HUES48 (cell line): ENCODE measurements at regions not wholly inside any gene's neighbourhood (a gene's known extent, or its start where the extent isn't known, plus 50 kb on each side); places are given as distances from the start of the nearest gene placed in this dataset.

Experiments
- H3K27ac ChIP-seq: one replicate; pipeline ENCODE4 v1.7.0; 2013; ENCODE audit warnings: low read depth, low read length, inconsistent platforms
- H3K27me3 ChIP-seq: 2 replicates; pipeline ENCODE4 v1.6.1; 2013; ENCODE audit warnings: mild to moderate bottlenecking, low read length; ENCODE audit not compliant: control insufficient read depth, insufficient read depth
- H3K36me3 ChIP-seq: 2 replicates; pipeline ENCODE4 v1.6.1; 2013; ENCODE audit warnings: low read length; ENCODE audit not compliant: control insufficient read depth, insufficient read depth
- H3K4me1 ChIP-seq: 2 replicates; pipeline ENCODE4 v1.6.1; 2013; ENCODE audit warnings: mild to moderate bottlenecking, low read length; ENCODE audit not compliant: control insufficient read depth, insufficient read depth
- H3K4me3 ChIP-seq: 2 replicates; pipeline ENCODE4 v1.5.1; 2013; ENCODE audit warnings: mild to moderate bottlenecking, low read depth, low read length
- H3K9ac ChIP-seq: 2 replicates; pipeline ENCODE4 v1.6.1; 2013; ENCODE audit warnings: mild to moderate bottlenecking, low read depth, low read length, moderate library complexity
- H3K9me3 ChIP-seq: 2 replicates; pipeline ENCODE4 v1.6.1; 2013; ENCODE audit warnings: low read length; ENCODE audit not compliant: control insufficient read depth, insufficient read depth

DNA sequence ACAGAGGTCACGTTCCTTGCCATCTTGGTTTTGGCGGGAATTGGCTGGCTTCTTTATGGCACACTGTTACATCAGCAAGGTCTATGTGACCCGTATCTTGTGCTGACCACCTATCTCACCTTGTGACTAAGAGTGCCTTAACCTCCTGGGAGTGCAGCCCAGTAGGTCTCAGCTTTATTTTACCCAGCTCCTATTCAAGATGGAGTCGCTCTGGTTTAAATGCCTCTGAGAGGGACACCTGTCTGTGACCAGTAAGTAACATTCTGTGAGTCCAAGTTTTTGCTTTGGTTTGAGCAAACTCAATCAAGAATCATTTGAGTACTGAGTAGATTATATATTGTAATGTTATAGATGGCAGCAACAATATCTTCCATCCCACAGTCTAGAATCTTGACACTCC is 85.0 kb downstream of the BMP2 start:
- no peak overlapping the region for H3K9ac ChIP-seq
- no peaks in the 10 kb centered on the region for H3K27me3 ChIP-seq
- peaks cover 8% of the 10 kb centered on the region for H3K4me1 ChIP-seq
- no peak overlapping the region for H3K4me3 ChIP-seq
- no peaks in the 10 kb centered on the region for H3K36me3 ChIP-seq
- H3K9me3 ChIP-seq: no peaks in the 10 kb centered on the region
- no peak overlapping the region for H3K27ac ChIP-seq

GRCh38 chr20:6855104-6855503 is 87.6 kb downstream of the BMP2 start:
- Histone ChIP-seq H3K4me3 (no peak overlapping the region), H3K9me3 (no peaks in the 10 kb centered on the region), H3K9ac (no peak overlapping the region), H3K4me1 (no peaks in the 10 kb centered on the region), H3K27me3 (no peaks in the 10 kb centered on the region), H3K27ac (no peak overlapping the region), H3K36me3 (no peaks in the 10 kb centered on the region)

GRCh38 chr20:6855796-6856195 is 88.3 kb downstream of the BMP2 start:
- Histone ChIP-seq H3K9me3 (no peaks in the 10 kb centered on the region), H3K4me1 (no peaks in the 10 kb centered on the region)

DNA sequence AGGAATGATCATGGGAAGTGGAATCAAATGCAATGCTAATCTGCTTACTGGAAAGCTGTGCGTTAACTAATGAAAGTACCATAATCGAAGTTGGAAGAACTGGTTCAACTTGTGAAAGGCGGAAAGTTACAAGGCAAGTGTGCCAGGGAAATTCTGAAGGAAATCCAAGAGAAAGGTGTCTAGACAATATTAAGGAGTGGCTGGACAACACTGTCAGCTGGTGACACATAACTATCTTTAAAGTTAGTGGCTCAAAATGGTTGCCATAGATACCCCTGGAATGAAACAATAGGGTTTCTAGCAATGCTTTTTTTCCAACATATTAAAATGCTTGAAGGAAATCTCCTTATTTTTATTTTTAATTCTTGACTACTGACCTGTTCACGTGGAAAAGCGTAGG is 90.4 kb downstream of the BMP2 start:
- Histone ChIP-seq H3K27me3 (no peaks in the 10 kb centered on the region), H3K27ac (no peak overlapping the region), H3K9ac (no peak overlapping the region), H3K4me3 (no peak overlapping the region), H3K36me3 (no peaks in the 10 kb centered on the region), H3K4me1 (no peaks in the 10 kb centered on the region), H3K9me3 (no peaks in the 10 kb centered on the region)

More at GRCh38 chr20:6855796-6856195, 88.3 kb downstream of the BMP2 start:
- Histone ChIP-seq H3K4me3 (no peak overlapping the region), H3K9ac (no peak overlapping the region), H3K36me3 (no peaks in the 10 kb centered on the region), H3K27me3 (no peaks in the 10 kb centered on the region), H3K27ac (no peak overlapping the region)

DNA sequence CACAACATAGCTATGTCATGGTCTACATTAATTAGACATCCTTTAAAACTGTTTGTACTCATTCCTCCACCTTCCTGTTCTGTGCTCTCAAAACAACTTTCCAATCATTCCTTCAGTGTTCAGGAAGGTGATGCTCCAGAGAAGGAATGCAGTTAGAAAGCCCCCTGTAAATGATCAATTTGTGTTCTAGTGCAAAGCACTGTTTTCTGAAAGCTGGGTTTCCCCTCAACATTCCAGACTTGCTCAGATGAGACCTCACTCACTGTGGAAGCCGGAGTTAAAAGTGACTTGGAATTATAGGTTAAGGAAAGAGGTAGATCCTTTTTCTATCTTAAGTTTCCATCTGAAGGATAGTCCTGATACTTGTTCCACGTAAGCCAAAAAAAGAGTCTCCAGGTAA is 95.9 kb downstream of the BMP2 start:
- H3K9me3 ChIP-seq: no peaks in the 10 kb centered on the region
- H3K27ac ChIP-seq: no peak overlapping the region
- no peaks in the 10 kb centered on the region for H3K36me3 ChIP-seq
- H3K9ac ChIP-seq: no peak overlapping the region
- no peaks in the 10 kb centered on the region for H3K4me1 ChIP-seq
- H3K27me3 ChIP-seq: no peaks in the 10 kb centered on the region
- H3K4me3 ChIP-seq: no peak overlapping the region

DNA sequence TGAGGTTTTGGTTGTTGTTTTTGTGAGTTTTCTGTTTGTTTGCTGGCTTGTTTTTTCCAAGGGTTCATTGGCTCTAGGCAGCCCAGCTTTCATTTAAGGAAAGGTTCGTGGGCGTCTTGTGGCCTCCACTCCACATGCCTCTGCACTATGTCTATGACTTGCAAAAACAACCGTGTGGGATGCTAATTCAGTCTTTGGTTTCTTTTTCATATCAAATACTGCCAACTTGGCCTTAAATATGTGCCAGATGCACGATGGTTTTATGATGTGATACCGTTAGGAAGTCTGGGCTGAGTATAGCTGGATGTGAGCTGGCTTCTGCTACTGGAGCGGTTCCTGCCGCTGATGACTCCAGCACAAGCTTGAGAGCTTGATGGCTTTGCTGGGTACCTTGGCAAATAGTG is 96.3 kb downstream of the BMP2 start:
- no peaks in the 10 kb centered on the region for H3K36me3 ChIP-seq
- no peak overlapping the region for H3K4me3 ChIP-seq
- no peaks in the 10 kb centered on the region for H3K27me3 ChIP-seq
- H3K9ac ChIP-seq: no peak overlapping the region
- no peaks in the 10 kb centered on the region for H3K4me1 ChIP-seq
- no peak overlapping the region for H3K27ac ChIP-seq
- no peaks in the 10 kb centered on the region for H3K9me3 ChIP-seq

GRCh38 chr20:6864740-6865139 is 97.3 kb downstream of the BMP2 start:
- Histone ChIP-seq H3K9me3 (no peaks in the 10 kb centered on the region), H3K4me1 (no peaks in the 10 kb centered on the region), H3K27me3 (no peaks in the 10 kb centered on the region)

DNA sequence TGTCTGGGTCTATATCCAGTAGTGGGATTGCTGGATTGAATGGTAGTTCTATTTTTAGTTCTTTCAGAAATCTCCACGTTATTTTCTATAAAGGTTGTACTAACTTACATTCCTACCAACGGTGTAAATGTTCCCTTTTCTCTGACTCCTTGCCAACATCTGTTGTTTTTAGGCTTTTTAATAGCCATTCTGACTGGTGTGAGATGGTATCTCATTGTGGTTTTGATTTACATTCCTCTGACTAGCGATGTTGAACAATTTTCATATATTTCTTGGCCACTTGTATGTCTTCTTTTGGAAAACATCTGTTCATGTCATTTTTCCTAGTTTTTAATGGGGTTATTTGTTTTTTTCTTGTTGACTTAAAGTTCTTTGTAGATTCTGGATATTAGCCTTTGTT is 99.3 kb downstream of the BMP2 start:
- H3K9me3 ChIP-seq: no peaks in the 10 kb centered on the region
- H3K9ac ChIP-seq: no peak overlapping the region
- no peak overlapping the region for H3K27ac ChIP-seq
- H3K4me1 ChIP-seq: no peaks in the 10 kb centered on the region
- no peak overlapping the region for H3K4me3 ChIP-seq
- no peaks in the 10 kb centered on the region for H3K36me3 ChIP-seq
- no peaks in the 10 kb centered on the region for H3K27me3 ChIP-seq

More at GRCh38 chr20:6864740-6865139, 97.3 kb downstream of the BMP2 start:
- Histone ChIP-seq H3K9ac (no peak overlapping the region), H3K4me3 (no peak overlapping the region), H3K27ac (no peak overlapping the region), H3K36me3 (no peaks in the 10 kb centered on the region)

GRCh38 chr20:6868861-6869260 is 101.4 kb downstream of the BMP2 start:
- no peaks in the 10 kb centered on the region for H3K9me3 ChIP-seq
- H3K4me1 ChIP-seq: no peaks in the 10 kb centered on the region
- no peaks in the 10 kb centered on the region for H3K27me3 ChIP-seq
- no peaks in the 10 kb centered on the region for H3K36me3 ChIP-seq
- H3K27ac ChIP-seq: no peak overlapping the region
- H3K9ac ChIP-seq: no peak overlapping the region
- H3K4me3 ChIP-seq: no peak overlapping the region

GRCh38 chr20:6870559-6870958 is 103.1 kb downstream of the BMP2 start:
- Histone ChIP-seq H3K27ac (no peak overlapping the region), H3K36me3 (no peaks in the 10 kb centered on the region)

GRCh38 chr20:6877633-6878032 is 110.1 kb downstream of the BMP2 start:
- H3K36me3 ChIP-seq: no peaks in the 10 kb centered on the region
- no peak overlapping the region for H3K27ac ChIP-seq
- H3K9me3 ChIP-seq: no peaks in the 10 kb centered on the region
- no peaks in the 10 kb centered on the region for H3K27me3 ChIP-seq
- H3K4me1 ChIP-seq: no peaks in the 10 kb centered on the region
- no peak overlapping the region for H3K4me3 ChIP-seq
- H3K9ac ChIP-seq: no peak overlapping the region

More at GRCh38 chr20:6870559-6870958, 103.1 kb downstream of the BMP2 start:
- H3K9ac ChIP-seq: no peak overlapping the region
- no peaks in the 10 kb centered on the region for H3K4me1 ChIP-seq
- no peak overlapping the region for H3K4me3 ChIP-seq
- no peaks in the 10 kb centered on the region for H3K9me3 ChIP-seq
- H3K27me3 ChIP-seq: no peaks in the 10 kb centered on the region
